Coronary artery (tissue), 2 donors: ENCODE measurements at regions not wholly inside any gene's neighbourhood (a gene's known extent, or its start where the extent isn't known, plus 50 kb on each side); places are given as distances from the start of the nearest gene placed in this dataset.

Experiments
- DNase-seq: peaks from one replicate; pipeline ENCODE4 v3.0.0-alpha.2; 2017; ENCODE audit warnings: low spot score
- H3K27ac ChIP-seq, 2 donors: fragments of 200-600 bp; sonication (generic); one replicate each; pipeline ENCODE4 v1.5.1; 2016 to 2019
- H3K4me3 ChIP-seq: fragments of 200-600 bp; sonication (generic); 2 replicates; pipeline ENCODE4 v1.5.1; 2016; ENCODE audit warnings: mild to moderate bottlenecking, moderate library complexity
- TF ChIP-seq, protein P1 (sequence below): fragments of 200-600 bp; sonication (generic); IDR thresholded peaks from one replicate; pipeline ENCODE4 v1.5.1; 2019; ENCODE audit warnings: antibody characterized with exemption

GRCh38 chr5:125041798-125042197, 295.4 kb upstream of the ZNF608 start:
- no peak for DNase-seq
- Histone ChIP-seq H3K4me3 (no peak overlapping the region), H3K27ac (no peak overlapping the region)
- TF ChIP-seq, protein P1, sequence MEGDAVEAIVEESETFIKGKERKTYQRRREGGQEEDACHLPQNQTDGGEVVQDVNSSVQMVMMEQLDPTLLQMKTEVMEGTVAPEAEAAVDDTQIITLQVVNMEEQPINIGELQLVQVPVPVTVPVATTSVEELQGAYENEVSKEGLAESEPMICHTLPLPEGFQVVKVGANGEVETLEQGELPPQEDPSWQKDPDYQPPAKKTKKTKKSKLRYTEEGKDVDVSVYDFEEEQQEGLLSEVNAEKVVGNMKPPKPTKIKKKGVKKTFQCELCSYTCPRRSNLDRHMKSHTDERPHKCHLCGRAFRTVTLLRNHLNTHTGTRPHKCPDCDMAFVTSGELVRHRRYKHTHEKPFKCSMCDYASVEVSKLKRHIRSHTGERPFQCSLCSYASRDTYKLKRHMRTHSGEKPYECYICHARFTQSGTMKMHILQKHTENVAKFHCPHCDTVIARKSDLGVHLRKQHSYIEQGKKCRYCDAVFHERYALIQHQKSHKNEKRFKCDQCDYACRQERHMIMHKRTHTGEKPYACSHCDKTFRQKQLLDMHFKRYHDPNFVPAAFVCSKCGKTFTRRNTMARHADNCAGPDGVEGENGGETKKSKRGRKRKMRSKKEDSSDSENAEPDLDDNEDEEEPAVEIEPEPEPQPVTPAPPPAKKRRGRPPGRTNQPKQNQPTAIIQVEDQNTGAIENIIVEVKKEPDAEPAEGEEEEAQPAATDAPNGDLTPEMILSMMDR = no peak

DNA sequence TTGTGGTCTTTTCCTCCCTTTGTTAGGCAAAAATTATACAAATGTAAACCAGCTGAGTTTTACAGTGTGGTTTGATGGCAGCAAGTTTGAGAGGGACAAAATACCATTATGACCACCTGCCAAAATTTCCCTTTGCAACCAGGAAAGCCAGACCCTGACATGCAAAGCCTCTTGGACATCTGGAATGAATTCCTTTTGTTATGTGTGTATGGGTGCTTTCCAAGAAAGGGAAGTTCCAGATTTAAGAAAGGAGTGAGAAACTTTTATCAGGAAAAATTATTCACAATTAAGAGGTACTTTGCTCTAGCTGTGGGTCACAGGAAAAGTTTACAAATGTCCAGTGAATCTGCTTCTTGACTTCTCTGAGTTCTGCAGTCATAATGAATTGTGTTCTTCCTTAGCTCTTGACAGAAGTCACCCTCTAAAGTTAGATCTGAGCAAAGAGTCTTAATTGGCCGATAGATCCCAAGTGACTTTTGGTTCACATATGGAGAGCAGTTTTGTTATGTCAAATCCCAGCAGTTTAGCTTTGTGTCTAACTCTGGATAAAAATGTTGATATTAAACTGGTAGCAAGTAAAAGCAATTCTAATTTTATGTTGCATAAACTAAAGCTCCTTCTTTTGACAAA, 295.9 kb upstream of the ZNF608 start:
- TF ChIP-seq, protein P1 = no peak
- Histone ChIP-seq H3K4me3 (no peak overlapping the region), H3K27ac (no peak overlapping the region)
- DNase-seq = no peak

- no peak for DNase-seq
- TF ChIP-seq, protein P1 = no peak
- Histone ChIP-seq H3K27ac (no peak overlapping the region), H3K4me3 (no peak overlapping the region)
These were observed 297.4 kb upstream of the ZNF608 start for GRCh38 chr5:125043781-125044391.

GRCh38 chr5:125044491-125045282, 298.2 kb upstream of the ZNF608 start:
- Histone ChIP-seq H3K27ac (no peak overlapping the region), H3K4me3 (no peak overlapping the region)
- DNase-seq = no peak
- TF ChIP-seq, protein P1 = no peak

- Histone ChIP-seq H3K27ac (no peak overlapping the region), H3K4me3 (no peak overlapping the region)
- no peak for DNase-seq
- TF ChIP-seq, protein P1 = no peak
These were observed 299.2 kb upstream of the ZNF608 start for GRCh38 chr5:125045646-125046045.

DNA sequence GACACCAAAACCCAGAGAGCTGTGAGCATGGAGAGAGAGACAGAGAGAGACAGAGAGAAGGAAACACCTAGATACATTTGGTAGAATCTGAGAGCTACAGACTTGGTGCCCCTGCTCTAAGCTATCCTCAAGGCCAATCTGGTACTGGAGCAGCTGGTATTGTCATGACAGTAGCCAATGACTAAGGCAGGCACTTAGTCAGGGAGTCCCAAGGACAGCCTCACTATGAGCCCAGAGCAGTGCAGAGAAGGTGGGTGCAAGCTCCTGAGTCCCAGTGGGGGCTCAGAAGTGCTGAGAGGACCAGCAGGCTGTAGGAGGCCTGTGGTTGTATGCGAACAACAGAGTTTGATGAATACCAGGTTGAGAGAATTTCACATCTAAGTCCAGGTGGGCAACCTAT, 300.4 kb upstream of the ZNF608 start:
- DNase-seq = no peak
- Histone ChIP-seq H3K4me3 (no peak overlapping the region), H3K27ac (no peak overlapping the region)
- TF ChIP-seq, protein P1 = no peak
